MCF 10A (cell line): ENCODE measurements at regions not wholly inside any gene's neighbourhood (a gene's known extent, or its start where the extent isn't known, plus 50 kb on each side); places are given as distances from the start of the nearest gene placed in this dataset.
A peak's percentile ranks its signal among the peaks of the same experiment; 100 is the strongest.

Experiments used
- BruUV-seq: library from RNA; stranded (reverse); fragments of 400-500 nt; replicated peaks from 2 replicates; lab custom pipeline; 2021; lab: Mats Ljungman, UMichigan
- CTCF ChIA-PET: fragments of 300-600 bp; sonication (Branson Sonifier 250); formaldehyde crosslinking; extraction: SDS; loops from one replicate; lab custom pipeline; 2021; ENCODE audit warnings: antibody characterized with exemption, inconsistent platforms; lab: Yijun Ruan, JAX
- POLR2A ChIA-PET: fragments of 300-600, 350-650 bp; sonication (Branson Sonifier 250); formaldehyde crosslinking; extraction: SDS; loops from one replicate; lab custom pipeline; 2020; ENCODE audit warnings: antibody characterized with exemption, inconsistent platforms; lab: Yijun Ruan, JAX
- DNase-seq: peaks from one replicate; pipeline ENCODE4 v3.0.0-alpha.2; 2018; ENCODE audit not compliant: unreplicated experiment
- H3K27ac Mint-ChIP-seq: one replicate; pipeline ENCODE4 v1.8.0; 2022; ENCODE audit warnings: mild to moderate bottlenecking, low read depth, mixed read lengths; ENCODE audit not compliant: unreplicated experiment
- H3K27me3 Mint-ChIP-seq: one replicate; pipeline ENCODE4 v1.8.0; 2022; ENCODE audit warnings: mixed read lengths; ENCODE audit not compliant: insufficient read depth, unreplicated experiment
- H3K36me3 Mint-ChIP-seq: one replicate; pipeline ENCODE4 v1.8.0; 2022; ENCODE audit warnings: mild to moderate bottlenecking, moderate library complexity, mixed read lengths; ENCODE audit not compliant: insufficient read depth, unreplicated experiment
- H3K4me1 Mint-ChIP-seq: one replicate; pipeline ENCODE4 v1.8.0; 2022; ENCODE audit warnings: mixed read lengths; ENCODE audit not compliant: insufficient read depth, unreplicated experiment
- H3K4me3 Mint-ChIP-seq: one replicate; pipeline ENCODE4 v1.8.0; 2022; ENCODE audit warnings: mild to moderate bottlenecking, moderate library complexity, mixed read lengths; ENCODE audit not compliant: unreplicated experiment
- H3K9me3 Mint-ChIP-seq: one replicate; pipeline ENCODE4 v1.8.0; 2022; ENCODE audit warnings: mixed read lengths; ENCODE audit not compliant: unreplicated experiment
- intact Hi-C: fragments of 100-400 bp; cut with micrococcal nuclease; formaldehyde crosslinking; loops from 2 replicates; pipeline ENCODE4 v1.14.1; 2022
- TF ChIP-seq, protein P1 (sequence below): fragments of 200-600 bp; IDR thresholded peaks from one replicate; pipeline ENCODE4 v1.8.0; 2022; ENCODE audit warnings: antibody characterized with exemption, mild to moderate bottlenecking; ENCODE audit not compliant: unreplicated experiment

DNA sequence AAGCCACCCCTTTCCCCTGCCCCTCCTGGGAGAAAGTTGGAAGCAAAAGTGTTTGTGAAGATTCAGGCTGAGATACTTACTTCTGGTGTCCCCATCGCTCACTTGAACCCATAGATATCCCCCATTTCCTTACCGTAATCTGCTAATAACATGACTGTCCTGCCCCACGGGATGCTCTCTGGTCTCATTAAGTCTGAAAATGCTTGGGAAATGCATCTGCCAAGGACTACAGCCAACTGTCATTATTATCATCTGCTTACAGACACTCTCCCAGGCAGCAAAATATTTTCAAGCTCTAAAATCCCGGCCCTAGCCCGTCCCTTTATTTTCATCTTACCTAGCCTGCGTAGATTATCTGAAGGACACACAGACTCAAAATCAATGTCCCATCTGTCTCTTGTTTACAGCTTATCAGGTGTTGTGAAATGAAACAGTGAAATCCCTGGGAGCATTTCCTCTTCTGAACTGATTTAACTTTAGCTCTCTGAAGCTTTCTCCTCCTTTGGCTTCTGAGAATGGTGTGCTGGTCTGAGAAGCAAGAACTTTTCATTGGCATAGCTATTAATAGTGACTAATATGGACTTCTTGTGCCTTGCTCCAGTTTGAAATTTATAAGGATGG is 126.9 kb upstream of the OSMR start:
- BruUV-seq = no TSS peak
- DNase-seq = no peak
- TF ChIP-seq, protein P1, sequence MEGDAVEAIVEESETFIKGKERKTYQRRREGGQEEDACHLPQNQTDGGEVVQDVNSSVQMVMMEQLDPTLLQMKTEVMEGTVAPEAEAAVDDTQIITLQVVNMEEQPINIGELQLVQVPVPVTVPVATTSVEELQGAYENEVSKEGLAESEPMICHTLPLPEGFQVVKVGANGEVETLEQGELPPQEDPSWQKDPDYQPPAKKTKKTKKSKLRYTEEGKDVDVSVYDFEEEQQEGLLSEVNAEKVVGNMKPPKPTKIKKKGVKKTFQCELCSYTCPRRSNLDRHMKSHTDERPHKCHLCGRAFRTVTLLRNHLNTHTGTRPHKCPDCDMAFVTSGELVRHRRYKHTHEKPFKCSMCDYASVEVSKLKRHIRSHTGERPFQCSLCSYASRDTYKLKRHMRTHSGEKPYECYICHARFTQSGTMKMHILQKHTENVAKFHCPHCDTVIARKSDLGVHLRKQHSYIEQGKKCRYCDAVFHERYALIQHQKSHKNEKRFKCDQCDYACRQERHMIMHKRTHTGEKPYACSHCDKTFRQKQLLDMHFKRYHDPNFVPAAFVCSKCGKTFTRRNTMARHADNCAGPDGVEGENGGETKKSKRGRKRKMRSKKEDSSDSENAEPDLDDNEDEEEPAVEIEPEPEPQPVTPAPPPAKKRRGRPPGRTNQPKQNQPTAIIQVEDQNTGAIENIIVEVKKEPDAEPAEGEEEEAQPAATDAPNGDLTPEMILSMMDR = no peak
- no peaks in the 10 kb centered on the region for H3K27me3 Mint-ChIP-seq
- intact Hi-C loops = no loop called here
- POLR2A ChIA-PET = no interaction called here
- H3K4me1 Mint-ChIP-seq = peaks cover 10% of the 10 kb centered on the region
- CTCF ChIA-PET = no interaction called here
- H3K36me3 Mint-ChIP-seq = no peaks in the 10 kb centered on the region
- H3K4me3 Mint-ChIP-seq = no peak overlapping the region
- H3K27ac Mint-ChIP-seq = no peak overlapping the region
- H3K9me3 Mint-ChIP-seq = no peaks in the 10 kb centered on the region

DNA sequence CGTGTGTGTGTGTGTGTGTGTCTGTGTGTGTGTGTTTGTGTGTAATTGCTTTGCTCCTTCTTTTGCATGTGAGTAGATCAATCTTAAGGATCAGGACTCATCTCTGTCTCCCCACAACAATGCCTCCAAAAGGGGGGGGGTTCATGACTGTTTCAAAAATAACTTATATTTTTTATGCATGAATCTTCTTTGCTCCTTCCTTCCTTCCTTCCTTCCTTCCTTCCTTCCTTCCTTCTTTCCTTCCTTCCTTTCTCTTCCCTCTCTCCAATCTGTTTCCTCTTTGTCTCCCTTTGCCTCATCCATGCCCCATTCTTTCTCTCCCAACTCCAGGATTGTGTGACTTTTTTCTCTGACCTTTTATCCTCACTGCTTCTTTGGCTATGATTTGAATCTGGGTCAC is 126.4 kb upstream of the OSMR start:
- no peak overlapping the region for H3K27ac Mint-ChIP-seq
- BruUV-seq = no TSS peak
- POLR2A ChIA-PET = no interaction called here
- H3K4me3 Mint-ChIP-seq = no peak overlapping the region
- no peaks in the 10 kb centered on the region for H3K9me3 Mint-ChIP-seq
- intact Hi-C loops = no loop called here
- peaks cover 10% of the 10 kb centered on the region for H3K4me1 Mint-ChIP-seq
- no peaks in the 10 kb centered on the region for H3K36me3 Mint-ChIP-seq
- no peaks in the 10 kb centered on the region for H3K27me3 Mint-ChIP-seq
- CTCF ChIA-PET = no interaction called here
- DNase-seq = no peak
- TF ChIP-seq, protein P1 = no peak

DNA sequence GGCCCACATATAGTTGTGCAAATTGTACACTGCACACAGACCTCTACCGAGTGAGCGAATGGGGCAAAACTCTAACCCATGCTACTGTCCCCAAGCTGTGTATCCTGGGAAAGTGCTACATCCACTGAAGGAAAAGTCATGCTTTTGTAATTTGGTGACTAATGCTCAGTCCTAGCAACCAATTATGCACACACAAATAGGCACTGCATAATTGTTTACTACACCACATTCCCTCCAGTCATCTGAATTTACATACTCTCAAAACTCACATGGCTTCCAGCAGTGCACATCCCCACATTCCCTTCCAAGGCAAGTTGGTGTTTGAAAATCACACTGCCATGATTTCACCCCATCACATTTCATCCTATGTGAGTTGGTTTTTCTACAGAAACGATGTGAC is 125.9 kb upstream of the OSMR start:
- peak; percentile 37 for DNase-seq
- H3K27ac Mint-ChIP-seq = no peak overlapping the region
- ChIA-PET CTCF (interaction anchor here (0.7 kb wide), 1 partner anchor 162 kb away, joined by 4 read pairs; no protein-coding TSS in a partner anchor), POLR2A (interaction anchor here (1.1 kb wide), 1 partner anchor 43 kb away, joined by 3 read pairs; no protein-coding TSS in a partner anchor)
- intact Hi-C loops = no loop called here
- TF ChIP-seq, protein P1 = no peak
- H3K27me3 Mint-ChIP-seq = no peaks in the 10 kb centered on the region
- BruUV-seq = no TSS peak
- H3K9me3 Mint-ChIP-seq = no peaks in the 10 kb centered on the region
- H3K36me3 Mint-ChIP-seq = no peaks in the 10 kb centered on the region
- no peak overlapping the region for H3K4me3 Mint-ChIP-seq
- H3K4me1 Mint-ChIP-seq = peaks cover 10% of the 10 kb centered on the region

DNA sequence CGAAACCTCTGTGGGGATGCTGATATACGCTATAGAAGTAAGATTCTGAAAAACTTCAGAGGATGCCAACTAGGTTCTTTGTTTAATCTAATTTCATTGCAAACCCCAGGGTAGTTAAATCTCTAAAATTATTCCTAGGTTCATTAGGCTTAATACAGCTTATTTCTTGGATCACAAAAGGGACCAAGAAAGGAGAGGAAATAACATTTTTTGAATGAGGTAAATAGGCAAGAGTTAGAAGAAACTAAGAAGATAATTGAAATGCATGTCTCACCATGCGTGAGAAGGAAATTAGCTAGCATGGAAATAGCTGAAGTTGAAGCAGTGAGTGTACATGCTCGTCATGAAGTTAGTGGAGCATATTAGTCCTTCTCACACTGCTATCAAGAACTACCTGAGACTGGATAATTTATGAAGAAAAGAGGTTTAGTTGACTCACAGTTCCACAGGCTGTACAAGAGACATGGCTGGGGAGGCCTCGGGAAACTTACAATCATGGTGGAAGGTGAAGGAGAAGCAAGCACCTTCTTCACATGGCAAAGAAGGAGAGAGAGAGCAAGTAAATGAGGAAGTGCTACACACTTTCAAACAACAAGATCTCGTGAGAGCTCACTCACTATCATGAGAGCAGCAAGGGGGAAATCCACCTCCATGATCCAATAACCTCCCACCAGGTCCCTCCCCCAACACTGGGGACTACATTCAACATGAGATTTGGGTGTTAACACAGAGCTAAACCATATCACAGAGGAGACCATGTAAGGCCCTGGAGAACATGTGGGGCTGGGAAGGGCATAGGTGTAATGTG is 125.1 kb upstream of the OSMR start:
- TF ChIP-seq, protein P1 = no peak
- H3K36me3 Mint-ChIP-seq = no peaks in the 10 kb centered on the region
- DNase-seq = no peak
- CTCF ChIA-PET = interaction anchor here (0.6 to 0.7 kb wide), 2 partner anchors 56 to 163 kb away, joined by 3 to 4 read pairs; no protein-coding TSS in a partner anchor
- H3K4me1 Mint-ChIP-seq = peaks cover 10% of the 10 kb centered on the region
- H3K4me3 Mint-ChIP-seq = no peak overlapping the region
- POLR2A ChIA-PET = interaction anchor here (1.1 kb wide), 1 partner anchor 42 kb away, joined by 3 read pairs; no protein-coding TSS in a partner anchor
- no TSS peak for BruUV-seq
- intact Hi-C loops = no loop called here
- H3K27ac Mint-ChIP-seq = no peak overlapping the region
- no peaks in the 10 kb centered on the region for H3K9me3 Mint-ChIP-seq
- H3K27me3 Mint-ChIP-seq = no peaks in the 10 kb centered on the region
